HepG2 (cell line): ENCODE measurements at regions not wholly inside any gene's neighbourhood (a gene's known extent, or its start where the extent isn't known, plus 50 kb on each side); places are given as distances from the start of the nearest gene placed in this dataset.

Experiments
- ATAC-seq: fragments of 200-7000 bp; cut with Tn5 transposase; 3 replicates; pipeline ENCODE4 v1.9.1; 2020; ENCODE audit warnings: mild to moderate bottlenecking, moderate library complexity
- BruUV-seq: library from RNA; stranded (reverse); fragments of 400-500 nt; replicated peaks from 2 replicates; lab custom pipeline; 2021; lab: Mats Ljungman, UMichigan
- CTCF ChIA-PET: fragments of 300-600 bp; formaldehyde crosslinking; extraction: SDS; loops from one replicate; lab custom pipeline; 2021; ENCODE audit warnings: low total read pairs, inconsistent platforms, low intra/inter-chr PET ratio; lab: Yijun Ruan, JAX
- POLR2A ChIA-PET: fragments of 350-600 bp; sonication (Branson Sonifier 250); formaldehyde crosslinking; loops from one replicate; lab custom pipeline; 2020; ENCODE audit warnings: antibody characterized with exemption, inconsistent platforms; lab: Yijun Ruan, JAX
- DNase-seq: peaks from one replicate; pipeline ENCODE4 v3.0.0-alpha.2; 2015; ENCODE audit warnings: low spot score
- FAIRE-seq: peaks from 3 replicates; lab custom pipeline; 2011; peaks lifted over from hg19 to GRCh38; lab: Jason Lieb, UNC
- H2AFZ ChIP-seq: one replicate; pipeline ENCODE4 v1.6.1; 2011; ENCODE audit warnings: low read length, inconsistent platforms
- H3K27ac ChIP-seq: fragments of 300-600 bp; 3 replicates; pipeline ENCODE4 v1.8.0; 2011; ENCODE audit warnings: mixed run types, mild to moderate bottlenecking, mixed read lengths, low read length, inconsistent platforms; ENCODE audit not compliant: insufficient read depth; ENCODE audit errors: extremely low read length
- H3K27me3 ChIP-seq, 2 experiments: fragments of 200-600 bp in 1 of 2; 2 replicates in 1 of 2; 3 replicates in 1 of 2; pipeline versions ENCODE4 v1.6.0 to v1.8.0; 2011; ENCODE audit warnings: low read length in 2 of 2, mild to moderate bottlenecking in 2 of 2, moderate library complexity in 2 of 2, inconsistent platforms in 1 of 2; ENCODE audit not compliant: insufficient read depth in 2 of 2, control insufficient read depth in 1 of 2
- H3K36me3 ChIP-seq, 2 experiments: fragments of 200-600 bp in 1 of 2; replicated peaks in 1 of 2; 2 replicates in 1 of 2; 3 replicates in 1 of 2; pipeline versions ENCODE4 v1.5.1 to v1.8.0; 2011; ENCODE audit warnings: low read length in 2 of 2, inconsistent platforms in 1 of 2; ENCODE audit not compliant: insufficient read depth in 2 of 2, control insufficient read depth in 1 of 2
- H3K4me1 ChIP-seq: 2 replicates; pipeline ENCODE4 v1.5.1; 2012; ENCODE audit warnings: low read length, inconsistent platforms; ENCODE audit not compliant: insufficient read depth
- H3K4me2 ChIP-seq: 2 replicates; pipeline ENCODE4 v1.6.0; 2011; ENCODE audit warnings: low read depth, low read length, inconsistent platforms
- H3K4me3 ChIP-seq, 3 experiments: fragments of 200-600 bp in 1 of 3; sonication (generic), shearing (Covaris generic) in 1 of 3; replicated peaks in 1 of 3; 2 replicates each; pipeline ENCODE4 v1.5.1; 2011 to 2016; ENCODE audit warnings: low read length in 3 of 3, inconsistent platforms in 2 of 3, low read depth in 2 of 3, mild to moderate bottlenecking in 2 of 3, control low read depth in 1 of 3, mixed read lengths in 1 of 3; ENCODE audit not compliant: insufficient read depth in 1 of 3
- H3K79me2 ChIP-seq: one replicate; pipeline ENCODE4 v1.6.1; 2011; ENCODE audit warnings: low read length, inconsistent platforms; ENCODE audit not compliant: insufficient read depth
- H3K9ac ChIP-seq: 2 replicates; pipeline ENCODE4 v1.6.0; 2011; ENCODE audit warnings: mild to moderate bottlenecking, low read depth, low read length, inconsistent platforms; ENCODE audit not compliant: insufficient read depth
- H3K9me3 ChIP-seq: 2 replicates; pipeline ENCODE4 v1.5.1; 2012; ENCODE audit warnings: mild to moderate bottlenecking, low read length
- H4K20me1 ChIP-seq: 2 replicates; pipeline ENCODE4 v1.6.0; 2011; ENCODE audit warnings: inconsistent platforms, mild to moderate bottlenecking, low read length, moderate library complexity; ENCODE audit not compliant: insufficient read depth
- GZF1 ChIP-seq: sonication (generic); formaldehyde crosslinking; IDR thresholded peaks from 2 replicates; pipeline ENCODE4 v1.5.1; 2020; ENCODE audit warnings: mild to moderate bottlenecking, missing genetic modification reagents
- NFRKB ChIP-seq: fragments of 450-650 bp; IDR thresholded peaks from 2 replicates; pipeline ENCODE4 v1.6.1; 2017
- SATB2 ChIP-seq: sonication (generic); formaldehyde crosslinking; IDR thresholded peaks from 2 replicates; pipeline ENCODE4 v1.5.0; 2020; ENCODE audit warnings: missing genetic modification reagents
- SYNCRIP ChIP-seq: fragments of 200-400 bp; formaldehyde crosslinking; IDR thresholded peaks from 2 replicates; pipeline ENCODE4 v1.6.1; 2018; ENCODE audit warnings: mild to moderate bottlenecking, low read depth, low read length; ENCODE audit not compliant: insufficient read depth
- U2AF2 ChIP-seq: fragments of 200-400 bp; formaldehyde crosslinking; IDR thresholded peaks from 2 replicates; pipeline ENCODE4 v1.6.1; 2017; ENCODE audit warnings: low read depth, mild to moderate bottlenecking, low read length
- ZBTB42 ChIP-seq: sonication (generic); formaldehyde crosslinking; IDR thresholded peaks from 2 replicates; pipeline ENCODE4 v1.5.0; 2020; ENCODE audit warnings: mild to moderate bottlenecking, missing genetic modification reagents
- ZNF207 ChIP-seq: fragments of 450-650 bp; IDR thresholded peaks from 2 replicates; pipeline ENCODE4 v1.6.1; 2016; ENCODE audit warnings: antibody characterized with exemption, borderline replicate concordance
- ZNF331 ChIP-seq: sonication (generic); formaldehyde crosslinking; IDR thresholded peaks from 2 replicates; pipeline ENCODE4 v1.4.0; 2020; ENCODE audit warnings: missing genetic modification reagents
- WGBS: methylation state at CpG from one replicate; pipeline ENCODE4 v1.1.6; 2017; ENCODE audit warnings: low lambda C conversion rate; 5-methylcytosine and 5-hydroxymethylcytosine counted together
- in situ Hi-C: cut with HindIII; loops from 2 replicates; pipeline ENCODE4 v1.10.0; 2017; ENCODE audit warnings: low pct_unique_long_range_greater_than_20kb; ENCODE audit not compliant: extremely low pct_ligation_motif_present
- intact Hi-C: fragments of 100-400 bp; cut with micrococcal nuclease; formaldehyde crosslinking; loops from one replicate; pipeline ENCODE4 v1.10.0; 2022; ENCODE audit not compliant: unreplicated experiment

GRCh38 chr14:71594821-71595220 is 337.4 kb upstream of the RGS6 start:
- Histone ChIP-seq H3K4me2 (no peak overlapping the region; the same call in 1 of the 2 replicates), H3K9me3 (0 out of 2 replicates have a peak, but pooled peaks cover 1% of the 10 kb centered on the region), H4K20me1 (no peaks in the 10 kb centered on the region), H3K79me2 (no peaks in the 10 kb centered on the region), H2AFZ (no peak overlapping the region), H3K4me1 (peaks cover 14% of the 10 kb centered on the region), H3K36me3 (no peaks in the 10 kb centered on the region), H3K27ac (no peak overlapping the region), H3K9ac (no peak overlapping the region), H3K27me3 (no peaks in the 10 kb centered on the region), H3K4me3 (no peak overlapping the region)
- peak; percentile 77 for ATAC-seq
- CTCF ChIA-PET: no interaction called here
- in situ Hi-C loops: no loop called here
- POLR2A ChIA-PET: no interaction called here
- BruUV-seq: no TSS peak
- no peak for TF ChIP-seq U2AF2
- peak; percentile 34; the same call in 1 of the 2 replicates for TF ChIP-seq ZNF331
- 52% methylated on average over 3 of the region's 3 CpGs for WGBS
- peak; percentile 15 for FAIRE-seq
- no peak for DNase-seq
- intact Hi-C loops: no loop called here

GRCh38 chr14:71595441-71595840 is 336.8 kb upstream of the RGS6 start:
- no peaks in the 10 kb centered on the region for H4K20me1 ChIP-seq
- BruUV-seq: no TSS peak
- no peak overlapping the region for H2AFZ ChIP-seq
- H3K79me2 ChIP-seq: no peaks in the 10 kb centered on the region
- WGBS: over 99% methylated on average over 3 of the region's 3 CpGs
- ChIA-PET CTCF (no interaction called here), POLR2A (no interaction called here)
- H3K4me2 ChIP-seq: no peak overlapping the region
- DNase-seq (no peak), ATAC-seq (no peak), FAIRE-seq (no peak)
- H3K9me3 ChIP-seq: peaks cover 7% of the 10 kb centered on the region
- H3K27me3 ChIP-seq: no peaks in the 10 kb centered on the region
- no peak overlapping the region for H3K9ac ChIP-seq
- no peaks in the 10 kb centered on the region for H3K36me3 ChIP-seq
- no peak overlapping the region for H3K4me3 ChIP-seq
- intact Hi-C loops: no loop called here
- in situ Hi-C loops: no loop called here
- TF ChIP-seq NFRKB (no peak), SYNCRIP (no peak), GZF1 (CRISPR knock-in tag) (no peak), ZBTB42 (CRISPR knock-in tag) (no peak), SATB2 (CRISPR knock-in tag) (no peak), ZNF207 (no peak)
- no peak overlapping the region for H3K27ac ChIP-seq
- H3K4me1 ChIP-seq: peaks cover 14% of the 10 kb centered on the region
